ENCODE measurements at regions not wholly inside any gene's neighbourhood (a gene's known extent, or its start where the extent isn't known, plus 50 kb on each side); places are given as distances from the start of the nearest gene placed in this dataset.
"Not testable (repeated sequence)": the region's sequence is repeated elsewhere in the genome, so short reads cannot be mapped to it uniquely, and the experiment has no call there.

DNA sequence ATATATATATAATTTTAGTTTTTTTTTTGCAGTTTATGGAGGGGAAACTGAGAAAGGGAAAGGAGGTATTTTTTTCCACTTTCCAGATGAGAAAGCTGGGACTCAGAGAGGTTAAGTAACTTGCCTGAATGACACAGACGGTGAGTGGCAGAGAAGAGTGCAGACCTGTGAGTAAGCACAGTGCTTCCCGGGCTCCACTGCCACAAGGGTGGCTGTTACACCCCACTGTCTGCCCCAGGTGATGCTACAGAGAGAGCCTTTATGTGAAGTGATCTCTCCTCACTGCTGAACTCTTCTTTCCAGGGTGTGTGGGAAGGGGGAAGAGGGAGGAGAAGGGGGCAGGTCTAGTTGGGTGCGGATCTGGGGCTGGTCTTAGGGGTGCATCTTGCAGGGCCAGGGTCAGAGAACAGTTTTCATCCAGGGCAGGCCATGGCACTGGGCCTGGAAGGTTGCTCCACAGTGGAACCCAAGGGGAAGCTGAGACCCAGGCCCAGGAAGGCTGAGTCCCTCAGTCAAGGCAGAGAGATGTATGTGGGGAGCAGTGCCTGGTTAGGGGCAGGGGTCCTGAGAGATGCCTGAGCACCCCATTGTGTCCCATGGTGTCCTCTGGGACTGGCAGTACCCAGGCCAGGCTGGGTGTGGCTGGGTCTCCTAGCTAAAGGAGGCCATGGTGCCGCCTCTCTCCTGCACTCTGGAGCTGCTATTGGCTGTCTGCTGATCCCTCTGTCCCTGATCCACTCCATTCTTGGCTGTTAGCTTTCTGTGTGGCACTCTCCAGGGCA lies 357.5 kb downstream of the PTPRU start:
- DNase-seq (ENCODE audit: extremely low spot score) = no peak
- TF ChIP-seq, protein P1, sequence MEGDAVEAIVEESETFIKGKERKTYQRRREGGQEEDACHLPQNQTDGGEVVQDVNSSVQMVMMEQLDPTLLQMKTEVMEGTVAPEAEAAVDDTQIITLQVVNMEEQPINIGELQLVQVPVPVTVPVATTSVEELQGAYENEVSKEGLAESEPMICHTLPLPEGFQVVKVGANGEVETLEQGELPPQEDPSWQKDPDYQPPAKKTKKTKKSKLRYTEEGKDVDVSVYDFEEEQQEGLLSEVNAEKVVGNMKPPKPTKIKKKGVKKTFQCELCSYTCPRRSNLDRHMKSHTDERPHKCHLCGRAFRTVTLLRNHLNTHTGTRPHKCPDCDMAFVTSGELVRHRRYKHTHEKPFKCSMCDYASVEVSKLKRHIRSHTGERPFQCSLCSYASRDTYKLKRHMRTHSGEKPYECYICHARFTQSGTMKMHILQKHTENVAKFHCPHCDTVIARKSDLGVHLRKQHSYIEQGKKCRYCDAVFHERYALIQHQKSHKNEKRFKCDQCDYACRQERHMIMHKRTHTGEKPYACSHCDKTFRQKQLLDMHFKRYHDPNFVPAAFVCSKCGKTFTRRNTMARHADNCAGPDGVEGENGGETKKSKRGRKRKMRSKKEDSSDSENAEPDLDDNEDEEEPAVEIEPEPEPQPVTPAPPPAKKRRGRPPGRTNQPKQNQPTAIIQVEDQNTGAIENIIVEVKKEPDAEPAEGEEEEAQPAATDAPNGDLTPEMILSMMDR (IDR thresholded peaks at IDR 0.05; ENCODE audit: control extremely low read depth, extremely low read depth, low read depth, missing control alignments) = no peak
- POLR2A ChIA-PET = no interaction called here
- CTCF ChIA-PET = no interaction called here

DNA sequence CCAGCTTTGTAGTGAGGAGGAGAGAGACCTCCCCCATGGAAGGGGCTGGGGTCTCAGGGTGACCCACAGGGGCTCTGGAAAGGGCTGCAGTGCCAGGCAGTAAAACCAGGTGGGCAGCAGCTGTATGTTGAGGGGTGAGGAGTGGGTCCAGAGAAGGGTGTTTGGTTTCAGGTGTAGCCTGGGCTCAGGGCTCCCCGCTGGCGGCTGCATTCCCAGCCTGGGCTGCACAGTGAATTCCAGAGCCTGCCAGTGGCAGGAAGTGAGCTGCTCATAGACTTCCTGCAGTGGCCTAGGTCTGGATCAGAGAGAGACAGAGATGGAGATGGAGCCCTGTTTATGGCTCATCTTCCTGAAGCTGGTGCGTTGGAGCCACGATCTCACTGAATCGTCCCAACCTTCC lies 356.4 kb downstream of the PTPRU start:
- TF ChIP-seq, protein P1 (IDR thresholded peaks at IDR 0.05; ENCODE audit: control extremely low read depth, extremely low read depth, low read depth, missing control alignments) = no peak
- POLR2A ChIA-PET = no interaction called here
- CTCF ChIA-PET = no interaction called here
- DNase-seq (ENCODE audit: extremely low spot score) = no peak

DNA sequence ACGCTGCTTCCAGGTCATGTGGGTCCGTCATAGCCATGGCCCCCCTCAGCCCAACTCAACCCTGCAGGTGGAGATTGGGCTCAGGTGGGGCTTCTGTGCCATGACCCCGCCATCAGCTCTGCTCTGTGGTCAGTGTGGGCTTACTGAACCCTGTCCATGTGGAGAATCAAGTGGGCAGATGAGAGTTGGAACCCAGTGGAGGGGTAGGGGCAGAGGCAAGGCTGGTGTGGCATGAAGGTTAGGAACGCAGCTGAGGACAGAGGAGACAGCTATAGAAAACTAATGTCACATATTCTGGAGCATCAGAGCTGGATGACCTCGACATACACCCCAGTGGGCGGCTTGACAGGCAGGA lies 355.9 kb downstream of the PTPRU start:
- CTCF ChIA-PET = no interaction called here
- DNase-seq (ENCODE audit: extremely low spot score) = no peak
- POLR2A ChIA-PET = no interaction called here
- TF ChIP-seq, protein P1 (IDR thresholded peaks at IDR 0.05; ENCODE audit: control extremely low read depth, extremely low read depth, low read depth, missing control alignments) = no peak

DNA sequence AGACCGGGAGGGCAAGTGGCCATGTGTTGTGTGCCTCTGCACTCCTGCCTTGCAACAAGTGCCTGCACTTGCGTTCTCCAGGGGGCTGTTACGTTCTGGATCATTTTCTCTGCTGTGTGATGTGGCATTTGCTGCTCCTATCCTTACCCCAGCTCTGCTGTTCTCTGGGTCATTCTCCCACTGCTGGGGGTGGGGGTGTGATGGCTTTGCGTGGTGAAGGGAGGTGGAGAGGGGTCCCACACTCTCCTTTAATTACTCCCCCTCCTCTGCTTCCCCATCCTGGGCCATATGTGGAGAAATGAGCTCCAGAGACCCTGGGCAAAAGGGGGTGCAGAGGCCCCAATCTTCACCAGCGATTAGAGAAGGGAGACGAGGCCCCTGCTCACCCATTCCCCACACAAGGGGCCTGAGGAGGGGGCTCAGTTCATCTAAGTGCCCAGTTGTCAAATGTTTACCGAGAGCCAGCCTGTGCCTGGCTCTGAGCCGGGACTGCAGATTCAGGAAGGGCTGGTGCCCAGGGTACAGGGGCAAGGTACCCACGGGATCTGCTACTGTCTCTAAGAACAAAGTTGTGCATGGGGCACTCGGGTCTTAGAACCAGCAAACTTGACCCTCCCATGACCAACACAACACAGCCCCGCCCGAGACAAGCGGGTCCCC lies 355.4 kb downstream of the PTPRU start:
- CTCF ChIA-PET = no interaction called here
- POLR2A ChIA-PET = no interaction called here
- no peak for DNase-seq (ENCODE audit: extremely low spot score)
- TF ChIP-seq, protein P1 (IDR thresholded peaks at IDR 0.05; ENCODE audit: control extremely low read depth, extremely low read depth, low read depth, missing control alignments) = no peak

DNA sequence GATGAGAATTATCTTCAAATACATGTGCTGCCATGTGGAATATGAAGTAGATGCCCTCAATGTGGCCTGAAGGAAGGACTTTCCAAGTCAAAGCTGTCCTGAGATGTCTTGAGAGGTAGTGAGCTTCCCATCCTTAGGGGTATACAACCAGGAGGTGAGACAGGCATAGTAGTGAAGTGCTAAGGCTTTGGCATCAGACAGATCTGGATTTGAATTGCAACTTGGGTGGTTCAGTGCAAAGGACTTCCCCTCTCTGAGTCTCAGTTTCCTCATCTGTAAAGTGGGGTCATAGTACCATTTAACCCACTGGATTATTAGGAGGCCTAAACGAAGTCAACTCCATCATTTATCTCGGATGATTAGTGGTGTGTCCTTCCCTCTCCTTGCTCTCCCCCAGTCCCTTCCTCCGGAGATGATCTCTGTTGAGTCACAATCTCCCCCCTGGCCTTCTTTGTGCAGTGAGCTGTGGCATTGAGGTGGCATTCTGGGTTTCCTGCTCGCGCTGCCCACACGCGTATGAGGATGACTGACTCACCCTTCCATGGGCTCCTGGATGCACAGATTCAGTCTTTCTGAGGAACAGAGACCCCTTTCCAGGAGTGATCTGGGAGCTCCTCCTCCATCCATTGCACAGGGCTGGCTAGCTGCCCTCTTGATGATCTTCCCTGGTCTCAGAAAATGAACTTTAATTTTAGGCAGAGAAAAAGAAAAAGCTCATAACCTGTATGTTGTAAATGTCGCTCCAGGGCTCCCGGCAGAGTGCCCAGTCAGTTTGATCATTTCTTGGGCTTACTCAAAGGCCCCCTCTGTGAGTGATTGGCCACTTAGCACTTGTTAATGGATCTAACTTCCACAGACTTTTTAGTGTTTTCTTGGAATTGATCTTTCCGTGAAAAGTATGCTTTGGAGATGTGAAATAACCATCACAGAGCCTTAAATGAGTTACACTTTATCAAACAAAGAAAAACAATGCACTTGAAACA lies 354.6 kb downstream of the PTPRU start:
- POLR2A ChIA-PET = no interaction called here
- DNase-seq (ENCODE audit: extremely low spot score) = no peak
- TF ChIP-seq, protein P1 (IDR thresholded peaks at IDR 0.05; ENCODE audit: control extremely low read depth, extremely low read depth, low read depth, missing control alignments) = no peak
- CTCF ChIA-PET = no interaction called here

DNA sequence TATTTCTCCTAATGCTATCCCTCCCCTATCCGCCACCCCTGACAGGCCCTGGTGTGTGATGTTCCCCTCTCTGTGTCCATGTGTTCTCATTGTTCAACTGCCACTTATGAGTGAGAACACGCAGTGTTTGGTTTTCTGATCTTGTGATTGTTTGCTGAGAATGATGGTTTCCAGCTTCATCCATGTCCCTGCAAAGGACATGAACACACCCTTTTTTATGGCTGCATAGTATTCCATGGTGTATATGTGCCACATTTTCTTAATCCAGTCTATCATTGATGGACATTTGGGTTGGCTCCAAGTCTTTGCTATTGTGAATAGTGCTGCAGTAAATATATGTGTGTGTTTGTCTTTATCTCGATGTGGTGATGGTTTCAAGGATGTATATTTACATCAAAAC lies 353.4 kb downstream of the PTPRU start:
- DNase-seq (ENCODE audit: extremely low spot score); POLR2A ChIA-PET; CTCF ChIA-PET: not testable (repeated sequence)

All from GM10248 (cell line).